Stimulated activated CD8-positive, alpha-beta memory T cell treated with anti-CD3 and anti-CD28 coated beads, Interleukin-12 subunit alpha, Interleukin-12 subunit beta, amount 100 ng/mL, for 24 hours (primary cell): ENCODE measurements at regions not wholly inside any gene's neighbourhood (a gene's known extent, or its start where the extent isn't known, plus 50 kb on each side); places are given as distances from the start of the nearest gene placed in this dataset.

Experiments
- DNase-seq: peaks from one replicate; pipeline ENCODE4 v3.0.0-alpha.2; 2020; ENCODE audit errors: extremely low read depth

GRCh38 chr3:124542214-124542869, 187.9 kb upstream of the UMPS start:
- DNase-seq = no peak

GRCh38 chr3:124545891-124546290, 184.4 kb upstream of the UMPS start:
- no peak for DNase-seq

- DNase-seq = no peak
Observed at GRCh38 chr3:124552224-124552623, 178.0 kb upstream of the UMPS start.

- no peak for DNase-seq
Observed at GRCh38 chr3:124553178-124553577, 177.1 kb upstream of the UMPS start.

- DNase-seq = no peak
Observed at GRCh38 chr3:124556636-124557035, 173.6 kb upstream of the UMPS start.

- DNase-seq = no peak
Observed at GRCh38 chr3:124557433-124558232, 172.6 kb upstream of the UMPS start.

- no peak for DNase-seq
Observed at GRCh38 chr3:124558991-124559845, 171.0 kb upstream of the UMPS start.

- peak; percentile 20 for DNase-seq
Observed at GRCh38 chr3:124559846-124560574, 170.2 kb upstream of the UMPS start.

- no peak for DNase-seq
Observed at GRCh38 chr3:124560666-124561215, 169.5 kb upstream of the UMPS start.

- no peak for DNase-seq
Observed at GRCh38 chr3:124562769-124563168, 167.5 kb upstream of the UMPS start.

GRCh38 chr3:124563376-124563775, 166.9 kb upstream of the UMPS start:
- DNase-seq = no peak

- no peak for DNase-seq
Observed at GRCh38 chr3:124565013-124565412, 165.2 kb upstream of the UMPS start.

GRCh38 chr3:124565551-124565950, 164.7 kb upstream of the UMPS start:
- DNase-seq = no peak

- DNase-seq = no peak
Observed at GRCh38 chr3:124566701-124567100, 163.6 kb upstream of the UMPS start.

- no peak for DNase-seq
Observed at GRCh38 chr3:124567179-124567578, 163.1 kb upstream of the UMPS start.

- no peak for DNase-seq
Observed at GRCh38 chr3:124569761-124570160, 160.5 kb upstream of the UMPS start.

- no peak for DNase-seq
Observed at GRCh38 chr3:124570232-124570631, 160.0 kb upstream of the UMPS start.

GRCh38 chr3:124572851-124573405, 157.3 kb upstream of the UMPS start:
- DNase-seq = no peak

- no peak for DNase-seq
Observed at GRCh38 chr3:124574012-124574411, 156.2 kb upstream of the UMPS start.

GRCh38 chr3:124576565-124577493, 153.4 kb upstream of the UMPS start:
- DNase-seq = no peak
